ENCODE measurements at regions not wholly inside any gene's neighbourhood (a gene's known extent, or its start where the extent isn't known, plus 50 kb on each side); places are given as distances from the start of the nearest gene placed in this dataset.

DNA sequence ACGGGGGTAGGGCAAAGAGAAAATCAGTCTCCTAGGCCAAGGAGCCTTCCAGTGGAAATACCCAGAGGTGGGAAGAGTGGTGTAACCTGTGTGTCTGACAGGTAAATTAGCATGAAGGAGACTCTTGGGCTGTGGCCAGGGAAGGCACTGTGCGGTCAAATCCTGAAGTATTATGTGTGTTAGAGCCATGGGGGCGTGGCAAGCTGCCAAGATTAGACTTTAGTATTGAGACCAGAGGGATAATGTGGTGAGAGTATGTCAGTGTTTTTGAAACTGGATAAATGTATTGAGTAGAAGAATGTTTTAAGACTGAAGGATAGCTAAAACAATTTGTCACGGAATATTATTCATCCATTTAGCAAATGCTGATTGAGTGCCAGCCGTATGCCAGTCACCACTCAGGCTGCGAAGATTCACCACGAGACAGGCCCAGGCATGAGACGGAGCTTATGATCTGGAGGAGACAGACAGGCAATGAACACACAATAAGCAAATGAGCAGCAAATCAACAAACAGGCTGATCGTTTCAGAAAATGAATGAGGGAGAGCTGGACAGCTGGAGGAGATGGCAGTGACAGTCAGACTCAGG is 445.9 kb downstream of the MCTP2 start:
- TF ChIP-seq, protein P1, sequence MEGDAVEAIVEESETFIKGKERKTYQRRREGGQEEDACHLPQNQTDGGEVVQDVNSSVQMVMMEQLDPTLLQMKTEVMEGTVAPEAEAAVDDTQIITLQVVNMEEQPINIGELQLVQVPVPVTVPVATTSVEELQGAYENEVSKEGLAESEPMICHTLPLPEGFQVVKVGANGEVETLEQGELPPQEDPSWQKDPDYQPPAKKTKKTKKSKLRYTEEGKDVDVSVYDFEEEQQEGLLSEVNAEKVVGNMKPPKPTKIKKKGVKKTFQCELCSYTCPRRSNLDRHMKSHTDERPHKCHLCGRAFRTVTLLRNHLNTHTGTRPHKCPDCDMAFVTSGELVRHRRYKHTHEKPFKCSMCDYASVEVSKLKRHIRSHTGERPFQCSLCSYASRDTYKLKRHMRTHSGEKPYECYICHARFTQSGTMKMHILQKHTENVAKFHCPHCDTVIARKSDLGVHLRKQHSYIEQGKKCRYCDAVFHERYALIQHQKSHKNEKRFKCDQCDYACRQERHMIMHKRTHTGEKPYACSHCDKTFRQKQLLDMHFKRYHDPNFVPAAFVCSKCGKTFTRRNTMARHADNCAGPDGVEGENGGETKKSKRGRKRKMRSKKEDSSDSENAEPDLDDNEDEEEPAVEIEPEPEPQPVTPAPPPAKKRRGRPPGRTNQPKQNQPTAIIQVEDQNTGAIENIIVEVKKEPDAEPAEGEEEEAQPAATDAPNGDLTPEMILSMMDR (IDR thresholded peaks at IDR 0.05; ENCODE audit: control extremely low read depth in 1 of 3, insufficient read depth in 1 of 3, low read depth in 1 of 3, low read length in 3 of 3): no peak
- TF ChIP-seq RAD21 (IDR thresholded peaks at IDR 0.05 in 1 of 2, conservative IDR thresholded peaks at IDR 0.05 in 1 of 2; ENCODE audit: low read depth in 2 of 2, low read length in 2 of 2) (no peak), EZH2 (IDR thresholded peaks at IDR 0.05; ENCODE audit: low read depth, low read length, severe bottlenecking) (no peak), SIRT6 (IDR thresholded peaks at IDR 0.05; ENCODE audit: low read length) (no peak), SP4 (IDR thresholded peaks at IDR 0.05; ENCODE audit: low read length) (no peak)

Data from H1 (cell line).